Kidney (tissue), 13 donors: ENCODE measurements at regions not wholly inside any gene's neighbourhood (a gene's known extent, or its start where the extent isn't known, plus 50 kb on each side); places are given as distances from the start of the nearest gene placed in this dataset.
A peak's percentile ranks its signal among the peaks of the same experiment; 100 is the strongest.

Source experiments
- DNase-seq, 5 donors: peaks; one replicate each; pipeline ENCODE4 v3.0.0-alpha.2; 2013 to 2020
- FAIRE-seq: peaks from 2 replicates; lab custom pipeline; 2012; peaks lifted over from hg19 to GRCh38; lab: Jason Lieb, UNC
- H3K27ac ChIP-seq, 2 donors: one replicate each; pipeline ENCODE4 v1.7.0; 2013; ENCODE audit warnings: low read depth in 2 of 2, low read length in 2 of 2, inconsistent platforms in 1 of 2
- H3K27me3 ChIP-seq: one replicate; pipeline ENCODE4 v1.7.1; 2013; ENCODE audit warnings: low read length, inconsistent platforms; ENCODE audit not compliant: control insufficient read depth, insufficient read depth
- H3K36me3 ChIP-seq, 3 donors: one replicate each; pipeline versions ENCODE4 v1.7.0 to v1.7.1; 2013; ENCODE audit warnings: low read length in 3 of 3, control low read depth in 1 of 3, inconsistent platforms in 1 of 3; ENCODE audit not compliant: insufficient read depth in 3 of 3, control insufficient read depth in 2 of 3
- H3K4me1 ChIP-seq, 3 donors: one replicate each; pipeline versions ENCODE4 v1.7.0 to v1.7.1; 2013; ENCODE audit warnings: low read length in 3 of 3, inconsistent platforms in 1 of 3, low read depth in 1 of 3; ENCODE audit not compliant: control insufficient read depth in 2 of 3, insufficient read depth in 2 of 3
- H3K4me3 ChIP-seq, 3 donors: one replicate each; pipeline versions ENCODE4 v1.7.0 to v1.8.1; 2013; ENCODE audit warnings: low read length in 3 of 3, control low read depth in 1 of 3, inconsistent platforms in 1 of 3
- H3K9ac ChIP-seq, 3 donors: one replicate each; pipeline versions ENCODE4 v1.7.0 to v1.7.1; 2013; ENCODE audit warnings: low read length in 3 of 3, control low read depth in 1 of 3, inconsistent platforms in 1 of 3
- H3K9me3 ChIP-seq, 3 donors: one replicate each; pipeline versions ENCODE4 v1.7.0 to v1.7.1; 2013; ENCODE audit warnings: low read length in 3 of 3, control low read depth in 1 of 3, inconsistent platforms in 1 of 3; ENCODE audit not compliant: control insufficient read depth in 2 of 3, insufficient read depth in 1 of 3
- CTCF ChIP-seq: IDR thresholded peaks from 3 replicates; pipeline ENCODE4 v1.5.1; 2012; ENCODE audit warnings: mild to moderate bottlenecking, moderate library complexity, borderline replicate concordance; ENCODE audit not compliant: insufficient read depth; ENCODE audit errors: extremely low read depth
- intact Hi-C: fragments of 100-400 bp; cut with DNase I; formaldehyde crosslinking; loops from one replicate; pipeline ENCODE4 v1.11.1; 2022
- donor health status: control.
- donor health status: control.
- donor health status: control.
- donor health status: control.
- donor health status: control.
- donor health status: DM: yes; HTN: yes; CAD: no.
- donor health status: Normal renal cell carcinoma (clear cell type).

- no peak for TF ChIP-seq CTCF
- H3K36me3 ChIP-seq = no peaks in the 10 kb centered on the region
- H3K4me1 ChIP-seq = no peaks in the 10 kb centered on the region
- peaks cover 0 to 2% (median 0%) of the 10 kb centered on the region in 3 donors for H3K9me3 ChIP-seq
- intact Hi-C loops = no loop called here
- no peak for DNase-seq
- H3K27me3 ChIP-seq = no peaks in the 10 kb centered on the region
- no peak overlapping the region for H3K4me3 ChIP-seq
- no peak overlapping the region for H3K27ac ChIP-seq
- H3K9ac ChIP-seq = no peak overlapping the region
- no peak for FAIRE-seq
These were observed 92.7 kb upstream of the GPR141 start for GRCh38 chr7:37590824-37591223.

- intact Hi-C loops = no loop called here
- no peaks in the 10 kb centered on the region for H3K36me3 ChIP-seq
- peaks cover 0 to 7% (median 2%) of the 10 kb centered on the region in 3 donors for H3K9me3 ChIP-seq
- H3K27ac ChIP-seq = no peak overlapping the region
- no peak overlapping the region for H3K9ac ChIP-seq
- no peaks in the 10 kb centered on the region for H3K27me3 ChIP-seq
- TF ChIP-seq CTCF = no peak
- H3K4me1 ChIP-seq = no peaks in the 10 kb centered on the region
- DNase-seq (no peak), FAIRE-seq (no peak)
- H3K4me3 ChIP-seq = no peak overlapping the region
These were observed 91.2 kb upstream of the GPR141 start for GRCh38 chr7:37592366-37592765.

- no peak overlapping the region for H3K27ac ChIP-seq
- DNase-seq (no peak), FAIRE-seq (no peak)
- H3K4me3 ChIP-seq = no peak overlapping the region
- H3K4me1 ChIP-seq = no peaks in the 10 kb centered on the region
- H3K9ac ChIP-seq = no peak overlapping the region
- H3K27me3 ChIP-seq = no peaks in the 10 kb centered on the region
- TF ChIP-seq CTCF = no peak
- peaks cover 0 to 7% (median 2%) of the 10 kb centered on the region in 3 donors for H3K9me3 ChIP-seq
- H3K36me3 ChIP-seq = no peaks in the 10 kb centered on the region
- intact Hi-C loops = no loop called here
These were observed 89.0 kb upstream of the GPR141 start for GRCh38 chr7:37594602-37595001.

- no peak for TF ChIP-seq CTCF
- Histone ChIP-seq H3K4me1 (no peaks in the 10 kb centered on the region), H3K27ac (no peak overlapping the region), H3K9me3 (peaks cover 0 to 7% (median 0%) of the 10 kb centered on the region in 3 donors), H3K36me3 (no peaks in the 10 kb centered on the region), H3K4me3 (no peak overlapping the region), H3K27me3 (no peaks in the 10 kb centered on the region), H3K9ac (no peak overlapping the region)
- DNase-seq (peak in 1 of 5 donors; percentile 1), FAIRE-seq (no peak)
- intact Hi-C loops = no loop called here
These were observed 84.7 kb upstream of the GPR141 start for GRCh38 chr7:37598824-37599223.
